ENCODE measurements at regions not wholly inside any gene's neighbourhood (a gene's known extent, or its start where the extent isn't known, plus 50 kb on each side); places are given as distances from the start of the nearest gene placed in this dataset.

DNA sequence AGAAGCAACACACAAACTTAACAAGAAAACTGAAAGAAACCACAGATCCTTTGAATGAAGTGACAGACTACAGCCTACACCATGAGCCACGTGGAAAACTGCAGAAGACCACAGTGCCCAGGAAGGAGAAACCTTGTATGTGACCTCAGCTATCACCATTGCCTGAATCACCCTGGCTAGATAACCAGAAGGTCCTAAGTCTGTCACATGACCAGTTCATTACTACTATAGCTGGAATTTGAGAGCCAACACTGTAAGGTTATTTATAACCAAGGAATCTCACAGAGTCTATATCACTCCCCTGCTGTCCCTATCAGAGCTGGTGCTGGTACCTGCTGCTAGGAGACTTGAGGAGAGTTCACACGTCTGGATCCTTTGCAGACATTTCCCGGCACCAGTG lies 90.3 kb upstream of the FBXL17 start:
- TF ChIP-seq POLR2AphosphoS5 (IDR thresholded peaks at IDR 0.05) (no peak), POLR2A (IDR thresholded peaks at IDR 0.05) (no peak)
